Mucosa of gallbladder (tissue), 1 donor: ENCODE measurements at regions not wholly inside any gene's neighbourhood (a gene's known extent, or its start where the extent isn't known, plus 50 kb on each side); places are given as distances from the start of the nearest gene placed in this dataset.
A peak's percentile ranks its signal among the peaks of the same experiment; 100 is the strongest.

Experiments used
- DNase-seq: peaks from one replicate; pipeline ENCODE4 v3.0.0-alpha.2; 2020; ENCODE audit warnings: low spot score
- donor health status: DM: no; HTN: no; CAD: no.

DNA sequence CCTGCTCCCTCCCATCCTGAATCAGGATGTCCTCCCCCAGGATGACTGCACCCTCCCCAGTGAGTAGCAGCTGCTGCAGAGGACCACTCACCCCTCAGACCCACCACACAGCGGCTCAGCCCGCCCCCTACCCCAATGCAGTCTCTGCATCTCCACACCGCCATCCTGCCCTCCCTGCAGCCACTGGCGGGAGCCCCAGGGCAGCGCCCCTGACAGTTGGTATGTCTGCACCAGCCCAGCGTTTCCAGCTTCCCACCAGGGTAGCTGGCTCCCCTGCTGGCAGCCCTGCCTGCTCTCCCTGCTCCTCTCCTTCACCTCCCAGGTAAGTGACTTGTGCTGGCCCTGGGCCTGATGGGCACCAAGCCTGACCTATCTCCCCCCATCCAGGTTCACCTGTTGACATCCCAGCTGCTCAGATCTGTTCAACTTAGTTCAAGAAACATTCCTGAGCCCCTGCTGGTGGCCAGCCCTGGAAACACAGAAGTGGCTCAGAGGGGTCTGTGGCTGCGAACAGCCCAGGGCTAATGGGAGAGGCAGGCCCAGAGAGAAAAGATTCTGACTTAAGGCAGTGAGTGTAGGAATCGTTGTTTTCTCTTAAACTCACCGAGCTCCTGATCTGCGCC is 117.7 kb upstream of the RAB6C start:
- no peak for DNase-seq

DNA sequence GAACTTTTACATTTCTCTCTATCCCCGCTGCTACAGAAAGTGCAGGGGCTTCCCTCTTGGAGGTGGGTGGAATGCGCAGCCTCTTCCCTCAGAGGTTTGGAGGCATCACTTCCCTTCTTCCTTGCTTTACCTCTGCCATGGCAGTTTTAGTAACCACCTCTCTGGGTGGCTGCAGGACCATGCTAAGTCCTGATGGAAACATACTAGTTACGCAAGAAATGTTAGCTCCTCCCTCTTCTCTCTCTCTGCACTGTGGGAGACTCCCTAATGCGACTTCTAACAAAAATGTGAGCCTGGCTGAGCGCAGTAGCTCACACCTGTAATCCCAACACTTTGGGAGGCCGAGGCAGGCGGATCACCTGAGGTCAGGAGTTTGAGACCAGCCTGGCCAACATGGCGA is 116.8 kb upstream of the RAB6C start:
- no peak for DNase-seq

DNA sequence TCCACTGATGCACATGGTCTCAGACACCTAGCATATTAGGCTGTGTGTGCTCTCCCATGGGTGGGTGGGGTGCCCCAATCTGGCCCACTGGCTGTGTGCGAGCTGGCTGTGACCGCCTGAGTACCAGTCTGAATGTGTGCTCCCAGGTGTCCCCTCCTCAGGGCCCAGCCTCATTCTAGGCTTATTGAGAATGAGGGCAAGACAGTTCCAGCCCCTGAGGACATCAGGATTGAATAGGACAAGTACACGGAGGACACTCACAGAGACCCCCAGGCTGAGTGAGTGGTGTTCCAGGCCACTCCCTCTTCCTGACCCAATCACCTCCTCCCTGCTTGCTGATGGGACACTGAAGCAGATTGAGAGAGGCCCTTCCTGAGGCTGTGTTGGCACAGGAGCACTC is 116.1 kb upstream of the RAB6C start:
- no peak for DNase-seq

DNA sequence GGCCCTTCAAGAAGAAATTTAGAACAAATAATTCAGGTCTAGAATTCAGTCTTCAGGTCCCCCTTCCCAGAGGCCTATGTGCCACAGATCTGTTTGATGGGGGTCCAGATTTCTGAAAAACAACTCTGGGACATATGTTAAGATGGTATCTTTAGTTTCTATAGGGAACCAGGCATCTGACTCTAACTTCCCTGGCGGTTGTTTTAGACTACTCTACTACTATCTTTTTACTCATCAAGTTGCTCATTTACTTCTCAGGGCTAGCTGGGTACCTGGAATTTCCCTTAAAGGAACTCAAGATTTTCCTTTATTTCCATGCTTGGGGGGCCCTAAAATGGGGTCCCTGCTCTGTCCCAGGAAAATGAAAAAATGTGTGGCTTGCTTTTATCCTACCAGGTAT is 114.7 kb upstream of the RAB6C start:
- DNase-seq: no peak

DNA sequence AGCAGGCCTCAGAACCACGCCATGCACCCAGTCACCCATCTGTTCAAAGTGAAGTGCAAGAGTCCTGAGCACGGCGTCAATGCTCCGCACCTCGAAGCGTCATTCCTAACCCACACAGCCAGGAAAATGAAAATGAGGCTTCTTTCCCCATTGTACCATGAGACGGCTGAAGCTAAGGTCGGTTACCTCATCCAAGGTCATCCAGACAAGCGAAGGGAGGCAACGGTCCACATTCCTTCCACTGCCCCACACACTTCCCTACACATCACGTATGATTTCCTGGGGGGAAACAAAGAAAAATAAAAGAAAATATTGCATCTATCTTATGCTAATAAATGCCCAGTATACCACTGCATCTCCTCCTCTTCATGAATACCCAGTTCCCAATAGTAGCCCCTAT is 113.5 kb upstream of the RAB6C start:
- DNase-seq: no peak

DNA sequence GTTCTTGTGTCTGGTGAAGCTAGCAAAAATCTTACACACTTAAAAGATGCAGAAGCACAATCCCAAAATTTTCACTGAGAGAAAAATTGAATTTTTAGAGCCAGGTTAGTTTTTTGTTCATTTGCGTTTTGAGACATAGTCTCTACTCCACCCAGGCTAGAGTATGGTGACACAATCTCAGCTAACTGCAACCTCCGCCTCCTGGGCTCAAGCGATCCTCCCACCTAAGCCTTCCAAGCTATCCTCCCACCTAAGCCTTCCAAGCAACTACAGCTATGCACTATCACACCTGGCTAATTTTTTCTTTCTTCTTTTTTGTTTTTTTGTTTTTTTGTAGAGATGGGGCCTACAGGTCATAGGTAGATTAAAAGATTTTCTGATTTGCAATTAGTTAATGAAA is 113.1 kb upstream of the RAB6C start:
- no peak for DNase-seq

DNA sequence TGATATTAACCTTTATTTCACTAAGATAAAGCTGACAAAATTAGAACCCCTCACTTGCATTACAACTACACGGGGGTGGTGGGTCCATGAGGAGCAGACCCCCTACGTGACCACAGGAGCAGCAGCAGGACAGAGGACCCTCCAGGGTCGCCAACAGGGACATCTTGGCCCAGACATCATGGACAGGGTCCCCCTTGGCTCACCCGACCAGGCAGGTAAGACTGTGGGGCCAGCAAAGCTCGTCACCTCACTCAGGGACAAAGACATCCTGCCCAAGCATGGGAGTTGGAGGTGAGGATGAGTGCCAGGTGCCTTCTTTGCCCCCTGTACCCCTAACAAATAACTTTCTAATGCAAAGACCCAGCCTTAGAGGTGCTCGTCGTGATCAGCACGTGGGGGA is 111.3 kb upstream of the RAB6C start:
- no peak for DNase-seq

DNA sequence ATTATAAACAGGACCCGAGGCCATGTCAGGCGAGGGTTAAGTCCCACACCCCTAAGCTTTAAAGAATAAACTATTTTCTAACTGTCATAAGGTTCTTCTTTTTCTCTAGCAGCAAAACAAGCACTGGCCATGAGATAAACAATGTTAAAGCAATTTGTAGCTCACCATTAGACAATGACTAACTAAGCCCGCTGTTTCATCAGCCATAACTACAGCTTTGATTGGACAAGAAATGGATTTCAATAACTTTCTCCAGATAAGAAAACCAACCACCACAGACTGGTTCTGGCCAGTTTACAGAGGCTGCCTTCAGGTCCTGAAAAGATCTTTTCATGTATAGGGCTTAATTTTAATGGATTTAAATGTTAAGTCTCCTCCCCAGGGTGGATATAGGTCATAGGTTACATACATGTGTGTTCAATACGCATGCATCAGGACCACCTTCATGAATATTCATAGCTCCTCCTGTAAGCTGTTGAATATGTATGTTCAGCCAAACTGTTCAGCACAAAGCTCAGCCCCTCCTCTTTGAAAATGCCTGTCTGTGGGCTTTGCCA is 108.7 kb upstream of the RAB6C start:
- DNase-seq: peak; percentile 28

DNA sequence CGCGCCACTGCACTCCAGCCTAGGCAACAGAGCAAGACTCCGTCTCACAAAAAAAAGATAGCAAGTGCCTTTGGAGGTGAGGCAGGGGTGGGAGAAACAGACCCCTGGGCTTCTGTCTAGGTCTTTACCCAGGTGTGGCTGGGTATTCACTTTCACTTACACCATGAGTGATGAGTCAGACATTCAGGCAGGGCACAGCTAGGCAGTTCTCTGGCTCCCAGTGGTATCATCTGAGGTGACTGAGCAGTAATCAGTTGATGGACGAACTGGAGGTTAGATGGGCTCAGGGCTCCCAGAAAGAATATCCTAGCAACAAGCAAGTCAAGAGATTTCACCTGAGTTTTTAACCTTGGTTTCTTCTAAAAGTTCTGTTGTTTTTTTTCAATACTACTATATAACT is 107.0 kb upstream of the RAB6C start:
- DNase-seq: no peak

DNA sequence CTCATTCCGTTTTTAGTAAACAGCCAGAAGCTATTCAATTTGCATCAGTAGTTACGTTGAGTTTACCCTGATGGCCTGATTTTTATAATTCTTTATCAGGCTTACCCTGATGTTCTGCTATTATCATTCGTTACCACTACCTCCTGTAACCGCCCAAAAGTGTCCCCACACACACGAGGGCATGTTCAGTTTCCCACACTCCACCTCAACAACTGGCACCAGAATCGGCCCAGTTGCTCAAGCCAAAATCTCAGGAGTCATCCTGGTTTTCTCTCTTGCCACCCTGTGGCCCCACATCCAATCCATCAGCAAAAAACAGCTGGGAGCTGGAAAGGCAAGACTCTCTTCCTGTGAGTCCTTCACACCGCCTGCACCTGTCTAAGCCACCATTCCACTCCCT is 102.9 kb upstream of the RAB6C start:
- no peak for DNase-seq

DNA sequence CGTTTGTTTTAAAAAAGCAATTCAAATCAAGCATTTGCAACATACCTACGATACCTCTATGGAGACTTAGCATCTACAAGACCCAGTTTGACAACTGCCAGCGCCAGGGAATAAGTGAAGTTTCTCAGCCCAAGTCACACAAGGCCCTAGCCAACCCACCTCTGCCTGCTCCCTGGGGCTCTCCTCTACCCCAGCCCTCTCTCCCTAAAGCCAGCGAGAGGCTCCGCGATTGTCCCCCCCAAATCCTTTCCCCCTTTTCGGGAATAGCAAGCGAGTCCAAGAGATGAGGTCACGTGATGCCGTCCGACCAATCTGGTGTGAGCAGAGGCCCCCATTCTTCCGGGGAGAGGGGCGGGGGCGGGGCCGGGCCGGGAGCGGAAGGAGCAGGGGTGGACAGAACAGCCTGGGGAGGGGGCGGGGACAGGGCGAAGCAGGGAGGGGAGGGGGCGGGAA is 102.2 kb upstream of the RAB6C start:
- peak; percentile 94 for DNase-seq

DNA sequence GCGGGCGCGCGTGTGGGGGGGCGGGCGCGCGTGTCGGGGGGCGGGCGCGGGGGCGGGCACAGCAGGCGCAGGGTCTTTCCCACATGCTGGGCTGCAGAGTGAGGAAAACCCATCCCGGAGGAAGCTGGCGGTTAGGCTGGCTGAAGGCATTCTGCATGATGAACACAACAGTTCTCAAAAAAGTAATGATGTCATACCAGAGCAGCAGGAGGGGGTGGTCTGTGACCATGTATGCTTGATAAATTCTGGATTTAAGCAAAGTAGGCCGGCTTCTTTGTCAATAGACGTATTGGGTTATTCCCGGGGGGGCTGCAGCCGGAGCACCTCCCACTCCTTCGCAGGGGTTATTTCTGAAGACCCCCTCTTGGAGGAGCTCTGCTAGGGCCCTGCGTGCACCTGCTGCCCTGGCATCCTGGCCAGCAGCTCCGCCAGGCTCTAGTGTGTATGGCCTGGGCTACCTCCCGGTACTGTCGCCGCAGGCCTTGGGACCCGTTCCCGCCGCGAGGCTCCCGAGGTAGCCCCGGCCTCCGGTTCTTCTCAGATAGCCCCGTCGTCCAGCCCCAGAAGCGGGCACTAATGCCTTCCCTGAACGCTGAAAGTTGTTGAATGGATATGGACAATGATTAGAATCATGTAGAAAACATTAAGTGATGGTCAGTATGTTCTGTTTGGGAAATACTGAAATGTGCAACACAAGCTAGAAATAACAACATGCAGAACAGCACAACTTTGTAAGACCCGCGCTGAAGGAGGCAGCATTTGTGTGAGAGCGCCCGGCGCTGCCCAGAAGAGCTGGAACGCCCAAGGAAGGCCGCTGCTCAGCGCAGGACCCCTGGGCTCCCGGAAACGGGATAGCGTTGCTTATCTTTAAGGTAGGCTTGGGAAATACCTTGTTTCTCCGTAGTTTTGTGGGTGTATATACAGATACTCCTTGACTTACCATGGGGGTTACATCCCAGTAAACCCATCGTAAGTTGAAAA is 101.4 kb upstream of the RAB6C start:
- DNase-seq: no peak

DNA sequence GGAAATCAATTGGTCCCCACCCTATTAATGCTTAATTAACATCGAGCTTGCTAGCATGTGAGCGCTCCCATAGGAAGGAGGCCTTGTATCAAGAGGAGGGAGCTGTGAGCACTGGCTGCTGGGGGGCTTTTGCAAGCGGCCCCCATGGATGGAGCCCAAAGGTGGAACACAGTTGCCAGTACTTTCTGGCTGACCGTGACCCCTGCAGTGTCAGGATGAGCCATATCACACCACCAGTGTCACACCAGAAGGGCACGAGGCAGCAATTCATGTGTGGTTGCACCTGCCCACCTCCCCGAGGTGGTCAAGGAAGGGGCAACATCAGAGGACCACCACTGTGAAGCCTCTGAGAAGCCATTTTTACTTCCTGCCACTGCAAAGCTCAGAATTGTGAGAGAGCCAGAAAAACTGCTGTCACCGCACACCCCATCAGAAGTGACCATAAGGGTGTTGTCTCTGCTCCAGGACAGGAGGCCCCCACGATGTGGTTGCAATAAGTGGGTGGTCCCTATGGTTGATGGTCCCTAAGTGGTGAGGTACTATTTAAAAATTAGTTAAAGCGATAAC is 99.8 kb upstream of the RAB6C start:
- DNase-seq: no peak

DNA sequence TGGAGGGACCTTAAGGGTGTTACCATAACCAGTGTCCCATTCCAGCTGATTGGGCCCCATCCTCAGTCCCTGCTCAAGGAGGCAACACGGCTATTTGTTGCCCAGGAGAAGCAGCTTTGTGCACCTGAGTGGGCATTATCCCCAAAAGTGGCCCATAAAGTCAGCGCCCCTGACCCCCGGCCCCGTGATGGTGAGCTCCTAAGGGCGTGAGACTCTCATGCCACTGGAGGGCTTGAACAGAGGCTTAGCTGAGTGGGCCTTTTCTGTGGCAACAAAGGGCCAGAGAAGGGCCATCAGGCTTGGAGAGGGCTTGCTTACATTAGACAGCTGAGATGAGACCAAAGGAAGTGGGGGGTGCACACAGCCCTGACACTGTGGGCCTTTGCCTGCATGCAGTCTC is 99.2 kb upstream of the RAB6C start:
- DNase-seq: no peak

DNA sequence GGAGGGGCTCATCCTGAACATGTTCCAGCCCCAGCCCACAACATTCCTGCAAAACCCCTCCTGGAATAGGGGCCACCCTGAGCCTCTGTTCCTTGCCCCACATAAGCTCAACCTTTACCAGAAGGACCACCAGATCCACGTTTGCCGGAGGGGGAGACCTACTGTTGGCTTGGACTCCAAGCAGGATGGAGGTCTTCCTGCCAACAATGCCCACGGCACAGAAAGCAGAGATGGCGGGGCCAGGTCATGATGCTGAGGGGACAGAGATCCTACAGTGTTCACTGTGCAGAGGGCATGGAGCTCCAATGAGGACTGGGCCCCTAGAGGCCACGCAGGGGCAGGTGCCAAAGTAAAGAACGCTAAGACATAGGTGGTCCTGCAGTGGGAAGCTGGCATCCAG is 98.5 kb upstream of the RAB6C start:
- DNase-seq: no peak

DNA sequence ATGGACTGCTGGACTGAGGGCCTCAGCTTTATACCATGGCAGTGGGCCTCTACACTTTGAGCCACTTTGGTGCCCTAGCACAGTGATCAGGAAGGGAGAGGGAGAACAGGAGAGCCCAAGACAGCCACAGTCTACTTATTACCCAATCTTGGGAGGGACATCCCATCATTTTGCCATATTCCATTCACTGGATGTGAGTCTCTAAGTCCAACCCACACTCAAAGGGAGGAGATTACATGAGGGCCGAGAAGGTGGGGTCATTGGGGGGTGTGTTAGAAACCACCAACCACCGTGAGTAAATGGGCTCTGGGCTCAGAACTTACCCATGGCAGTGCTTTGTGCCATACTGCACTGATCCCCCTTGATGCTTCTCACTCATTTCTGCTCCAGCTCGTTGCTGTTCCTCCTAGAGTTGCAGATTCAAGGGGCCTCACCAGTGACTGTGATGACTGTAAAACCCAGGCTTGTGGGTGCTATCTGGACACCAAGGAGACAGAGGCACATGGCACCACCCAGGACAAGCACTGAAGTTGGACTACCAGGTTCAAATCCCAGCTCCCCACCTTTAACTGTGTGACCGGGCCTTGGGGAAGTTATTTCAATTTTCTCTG is 97.6 kb upstream of the RAB6C start:
- DNase-seq: no peak

DNA sequence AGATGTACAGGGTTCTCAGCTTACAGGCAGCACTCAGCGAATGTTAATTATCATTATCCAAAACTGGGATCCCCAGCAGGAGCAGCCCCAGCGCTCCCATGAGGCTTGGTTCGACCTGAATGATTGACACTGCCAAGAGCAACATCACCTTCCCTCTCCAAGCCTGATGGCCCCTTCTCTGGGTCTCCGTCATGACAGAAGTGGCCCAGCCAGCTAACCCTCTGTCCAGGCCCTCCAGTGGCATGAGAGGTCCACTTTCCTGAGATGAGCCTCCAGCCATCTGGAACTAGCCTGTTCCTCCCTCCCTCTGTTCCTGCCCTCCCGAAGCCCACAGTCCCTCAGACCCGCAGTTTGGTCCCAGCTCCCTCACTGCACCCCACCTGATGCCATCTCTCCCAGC is 97.0 kb upstream of the RAB6C start:
- no peak for DNase-seq

DNA sequence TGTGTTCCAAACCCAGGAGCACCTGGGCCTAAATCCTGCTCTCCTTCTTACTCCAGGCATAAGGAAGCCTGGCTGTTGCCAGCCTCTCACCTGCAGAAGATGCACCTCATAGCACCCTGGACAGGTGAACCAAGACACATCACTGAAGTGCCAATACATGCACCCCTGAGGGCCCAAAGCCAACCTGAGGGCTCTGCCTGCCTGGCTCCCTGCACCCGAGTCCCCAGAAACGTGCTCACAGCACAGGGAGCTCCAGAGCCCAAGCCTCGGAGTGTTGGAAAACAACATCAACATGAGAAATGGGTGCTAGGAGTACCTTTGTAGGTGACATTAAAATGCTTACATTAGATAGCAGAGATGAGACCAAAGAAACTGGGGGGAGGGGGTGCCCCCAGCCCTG is 96.3 kb upstream of the RAB6C start:
- DNase-seq: no peak

DNA sequence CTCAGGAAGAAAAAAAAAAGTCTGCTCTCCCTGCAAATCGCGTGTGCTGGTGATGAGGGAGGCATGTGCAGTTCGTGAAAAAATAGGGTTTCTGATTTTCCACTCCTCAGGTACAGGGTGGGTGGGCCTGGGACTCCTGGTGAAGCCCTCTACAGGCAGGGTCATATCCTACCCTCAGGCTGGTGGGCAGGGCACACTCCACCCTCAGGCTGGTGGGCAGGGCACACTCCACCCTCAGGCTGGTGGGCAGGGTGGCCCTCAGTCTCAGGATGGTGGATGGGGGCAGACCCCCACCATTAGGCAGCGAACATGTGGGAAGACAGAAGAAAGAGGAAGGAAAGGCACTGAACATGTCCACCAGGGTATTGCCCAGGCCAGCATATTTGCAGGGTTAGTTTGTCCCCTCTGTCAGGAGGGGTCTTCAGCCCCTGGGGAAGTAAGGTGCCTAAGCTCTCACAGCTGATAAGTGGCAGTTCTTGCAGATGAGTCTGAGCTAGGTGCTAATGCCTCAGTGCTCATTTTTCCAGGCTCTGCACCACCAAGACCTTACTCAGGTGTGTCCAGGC is 95.2 kb upstream of the RAB6C start:
- DNase-seq: no peak

DNA sequence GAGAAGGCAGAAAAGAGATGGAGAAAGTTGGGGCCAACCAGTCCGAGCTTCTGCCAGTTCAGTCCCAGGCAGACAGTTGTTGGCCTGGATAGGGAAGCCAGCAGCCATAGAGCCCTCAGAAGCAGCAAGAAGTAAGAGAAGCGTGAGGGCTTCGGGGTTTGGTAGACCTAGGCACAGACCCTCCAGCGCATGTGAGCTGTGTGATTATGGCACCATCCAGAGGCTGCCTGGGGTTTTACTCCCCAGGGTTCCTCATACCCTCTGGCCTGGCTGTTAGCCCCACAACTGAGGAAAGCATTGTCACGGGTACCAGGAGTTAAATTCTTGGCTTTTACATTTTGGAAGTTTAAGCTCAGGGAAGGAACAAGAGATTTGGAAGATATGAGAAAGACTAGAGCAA is 93.7 kb upstream of the RAB6C start:
- DNase-seq: no peak

DNA sequence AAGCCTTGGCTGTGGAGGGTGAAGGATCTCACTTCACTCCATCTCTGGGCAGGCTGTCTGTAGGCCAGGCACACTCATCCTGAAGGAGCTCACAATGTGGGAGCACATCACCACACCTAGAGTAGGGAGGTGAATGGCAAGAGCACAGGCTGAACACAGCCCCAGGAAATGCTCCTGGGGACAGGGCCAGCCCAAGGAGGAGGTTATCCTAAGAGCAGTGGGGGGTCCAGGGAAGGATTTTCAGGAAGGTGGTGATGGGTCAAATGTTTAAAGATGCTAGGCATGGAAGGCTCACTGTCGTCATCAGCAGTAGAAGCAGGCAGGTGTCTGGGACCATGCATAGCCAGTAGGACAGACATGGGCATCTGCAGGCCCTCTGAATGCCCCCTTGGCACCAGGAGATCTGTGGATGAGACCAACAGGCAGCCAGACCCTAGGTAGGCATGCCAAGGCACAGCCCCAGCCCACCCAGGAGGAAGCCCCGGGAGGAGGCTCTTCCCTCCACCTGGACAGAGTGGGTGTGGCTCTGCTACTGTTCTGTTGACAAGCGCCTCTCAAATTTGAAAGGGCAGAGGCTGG is 91.7 kb upstream of the RAB6C start:
- DNase-seq: no peak

DNA sequence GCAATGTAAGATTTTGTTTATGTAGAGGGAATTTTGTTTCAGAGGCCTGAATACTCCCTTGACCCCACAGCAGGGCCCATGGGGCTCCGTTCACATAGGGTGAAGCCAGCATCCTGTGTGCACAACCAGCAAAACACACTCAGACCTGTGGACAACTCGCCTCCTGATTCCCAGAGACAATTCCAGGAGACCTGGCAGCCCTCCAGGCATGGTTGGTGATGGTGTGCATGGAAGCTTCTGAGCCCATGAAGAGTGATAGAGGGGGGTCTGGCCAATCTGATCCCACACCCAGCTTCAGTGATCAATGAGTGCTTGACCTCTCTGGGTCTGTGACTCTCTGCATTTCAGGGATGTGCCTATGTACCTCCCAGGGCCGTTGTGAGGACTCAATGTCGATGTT is 91.0 kb upstream of the RAB6C start:
- DNase-seq: no peak
